ENCODE measurements at regions not wholly inside any gene's neighbourhood (a gene's known extent, or its start where the extent isn't known, plus 50 kb on each side); places are given as distances from the start of the nearest gene placed in this dataset.

DNA sequence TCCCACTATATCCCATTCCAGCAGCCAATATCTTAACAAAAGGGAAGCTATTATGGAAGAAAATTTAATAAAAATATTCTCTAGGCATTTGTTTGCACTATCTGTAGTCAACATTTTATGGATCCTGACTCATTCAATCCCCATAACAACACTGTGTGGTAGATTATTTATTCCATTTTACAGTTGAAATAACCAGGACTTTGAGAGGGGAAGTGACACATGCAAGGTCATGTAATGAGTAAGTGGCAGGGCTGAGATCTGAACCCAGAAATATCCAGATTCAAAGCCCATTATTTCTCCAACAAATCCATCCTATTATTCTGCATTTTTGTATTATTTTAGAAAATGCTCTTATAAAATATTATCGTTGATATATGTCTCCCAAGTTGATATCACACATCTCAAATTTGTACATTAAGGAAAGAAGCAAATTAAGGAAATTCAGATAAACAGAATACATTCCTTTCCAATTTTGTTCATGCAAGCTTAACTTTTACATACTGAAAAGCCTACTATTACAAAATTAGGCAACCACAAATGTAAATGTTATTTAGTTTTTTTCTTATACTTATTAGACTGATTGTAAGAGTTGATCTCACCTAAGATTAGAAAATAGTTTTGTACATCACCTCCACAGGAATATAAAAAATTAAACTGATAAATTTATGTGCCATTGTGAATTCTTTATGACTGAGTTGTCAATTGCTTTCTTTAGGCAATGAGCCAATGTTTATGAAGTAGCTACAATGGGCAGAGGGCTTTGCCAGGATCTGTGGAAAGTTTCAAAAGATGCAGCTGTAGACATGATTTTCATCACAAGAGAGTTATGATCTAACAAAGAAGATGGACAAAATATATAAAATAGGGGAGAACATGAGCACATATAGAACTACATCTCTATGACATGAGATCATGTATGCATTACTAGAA, 55.1 kb upstream of the E2F7 start:
- Histone ChIP-seq H3K27me3 (ENCODE audit: control insufficient read depth in 2 of 2, insufficient read depth in 2 of 2, low read length in 2 of 2) (no peaks in the 10 kb centered on the region), H2AFZ (ENCODE audit: low read depth, low read length) (no peak overlapping the region), H3K4me1 (replicated peaks in 1 of 2; ENCODE audit: control insufficient read depth in 2 of 2, insufficient read depth in 2 of 2, low read length in 2 of 2) (no peaks in the 10 kb centered on the region), H3K27ac (ENCODE audit: extremely low read depth, low read depth, low read length) (no peak overlapping the region), H3K4me3 (no peak overlapping the region), H3K9me1 (ENCODE audit: control insufficient read depth, insufficient read depth, low read length) (no peaks in the 10 kb centered on the region), H3K4me2 (ENCODE audit: insufficient read depth, low read length) (no peak overlapping the region), H3K9ac (ENCODE audit: insufficient read depth in 1 of 2, low read depth in 2 of 2, low read length in 2 of 2) (no peak overlapping the region), H4K20me1 (replicated peaks; ENCODE audit: control insufficient read depth, insufficient read depth, low read length) (no peaks in the 10 kb centered on the region), H3K79me2 (ENCODE audit: control insufficient read depth, insufficient read depth, low read length) (no peaks in the 10 kb centered on the region), H3K9me3 (replicated peaks; ENCODE audit: control insufficient read depth, insufficient read depth, low read depth, low read length) (no peaks in the 10 kb centered on the region), H3K36me3 (ENCODE audit: control insufficient read depth, insufficient read depth, low read length) (no peaks in the 10 kb centered on the region)
- TF ChIP-seq, protein P1, sequence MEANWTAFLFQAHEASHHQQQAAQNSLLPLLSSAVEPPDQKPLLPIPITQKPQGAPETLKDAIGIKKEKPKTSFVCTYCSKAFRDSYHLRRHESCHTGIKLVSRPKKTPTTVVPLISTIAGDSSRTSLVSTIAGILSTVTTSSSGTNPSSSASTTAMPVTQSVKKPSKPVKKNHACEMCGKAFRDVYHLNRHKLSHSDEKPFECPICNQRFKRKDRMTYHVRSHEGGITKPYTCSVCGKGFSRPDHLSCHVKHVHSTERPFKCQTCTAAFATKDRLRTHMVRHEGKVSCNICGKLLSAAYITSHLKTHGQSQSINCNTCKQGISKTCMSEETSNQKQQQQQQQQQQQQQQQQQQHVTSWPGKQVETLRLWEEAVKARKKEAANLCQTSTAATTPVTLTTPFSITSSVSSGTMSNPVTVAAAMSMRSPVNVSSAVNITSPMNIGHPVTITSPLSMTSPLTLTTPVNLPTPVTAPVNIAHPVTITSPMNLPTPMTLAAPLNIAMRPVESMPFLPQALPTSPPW (CRISPR knock-in tag; IDR thresholded peaks at IDR 0.05) = no peak
- no peak for TF ChIP-seq MEF2D (tag; conservative IDR thresholded peaks at IDR 0.05; ENCODE audit: low read depth)
- no peak for TF ChIP-seq MEF2A (IDR thresholded peaks at IDR 0.05; ENCODE audit: control insufficient read depth, low read depth, low read length)
- TF ChIP-seq, protein P2, sequence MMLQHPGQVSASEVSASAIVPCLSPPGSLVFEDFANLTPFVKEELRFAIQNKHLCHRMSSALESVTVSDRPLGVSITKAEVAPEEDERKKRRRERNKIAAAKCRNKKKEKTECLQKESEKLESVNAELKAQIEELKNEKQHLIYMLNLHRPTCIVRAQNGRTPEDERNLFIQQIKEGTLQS (IDR thresholded peaks at IDR 0.05) = no peak
- TF ChIP-seq, protein P2 (CRISPR knock-in tag; conservative IDR thresholded peaks at IDR 0.05) = no peak
- no peak for TF ChIP-seq ARID2 (IDR thresholded peaks at IDR 0.05)
- TF ChIP-seq SMARCE1 (IDR thresholded peaks at IDR 0.05) = no peak
- TF ChIP-seq BCL6 (CRISPR knock-in tag; IDR thresholded peaks at IDR 0.05) = no peak
- no TSS peak for BruUV-seq (replicated peaks)
- in situ Hi-C loops (cut with MboI) = no loop called here
- no peak for ATAC-seq
- no peak for DNase-seq (ENCODE audit: extremely low read depth in 1 of 4, low spot score in 3 of 4)
- ChIA-PET POLR2A (no interaction called here), CTCF (ENCODE audit: low intra/inter-chr PET ratio) (no interaction called here)
- 4% methylated on average over 1 of the region's 1 CpG for WGBS (ENCODE audit: insufficient coverage, low coverage, missing lambda C conversion rate)
- no peak for FAIRE-seq
- intact Hi-C loops (cut with micrococcal nuclease) = no loop called here
